K562 (cell line): ENCODE measurements at regions not wholly inside any gene's neighbourhood (a gene's known extent, or its start where the extent isn't known, plus 50 kb on each side); places are given as distances from the start of the nearest gene placed in this dataset.

Experiments
- BHLHE40 ChIP-seq: IDR thresholded peaks from 2 replicates; pipeline ENCODE4 v1.6.1; 2011; ENCODE audit warnings: low read length, improper control_type of control experiment
- FOXK1 ChIP-seq: sonication (generic); formaldehyde crosslinking; IDR thresholded peaks from 2 replicates; pipeline ENCODE4 v1.8.0; 2022; ENCODE audit warnings: missing genetic modification reagents, mild to moderate bottlenecking, borderline replicate concordance
- MEF2A ChIP-seq: IDR thresholded peaks from 2 replicates; pipeline ENCODE4 v1.6.1; 2011; ENCODE audit warnings: low read depth, mild to moderate bottlenecking, low read length, moderate library complexity; ENCODE audit not compliant: control insufficient read depth
- NR3C1 ChIP-seq: sonication (generic); formaldehyde crosslinking; IDR thresholded peaks from 2 replicates; pipeline ENCODE4 v1.8.1; 2022; ENCODE audit warnings: missing genetic modification reagents
- RNF2 ChIP-seq: sonication (generic); IDR thresholded peaks from 2 replicates; pipeline ENCODE4 v1.6.1; 2016
- ZNF449 ChIP-seq: fragments of 250-450 bp; sonication (Bioruptor Pico); IDR thresholded peaks from 2 replicates; pipeline ENCODE4 v1.8.0; 2022; ENCODE audit warnings: moderate library complexity, mild to moderate bottlenecking, inconsistent platforms
- TF ChIP-seq, protein P1 (sequence below), 3 experiments: fragments of 200-800 bp in 1 of 3; sonication (Bioruptor generic) in 1 of 3; sonication (generic) in 1 of 3; formaldehyde crosslinking in 1 of 3; IDR thresholded peaks; 2 replicates each; pipeline versions ENCODE4 v1.6.1 to v1.8.0; 2016 to 2022; ENCODE audit warnings: mild to moderate bottlenecking in 2 of 3, missing compliant biosample characterization in 2 of 3, missing genetic modification characterization in 2 of 3, missing genetic modification reagents in 1 of 3
- TF ChIP-seq, protein P2 (sequence below): fragments of 450-650 bp; formaldehyde crosslinking; IDR thresholded peaks from 2 replicates; pipeline ENCODE4 v1.4.0; 2020; ENCODE audit warnings: mild to moderate bottlenecking, moderate library complexity

DNA sequence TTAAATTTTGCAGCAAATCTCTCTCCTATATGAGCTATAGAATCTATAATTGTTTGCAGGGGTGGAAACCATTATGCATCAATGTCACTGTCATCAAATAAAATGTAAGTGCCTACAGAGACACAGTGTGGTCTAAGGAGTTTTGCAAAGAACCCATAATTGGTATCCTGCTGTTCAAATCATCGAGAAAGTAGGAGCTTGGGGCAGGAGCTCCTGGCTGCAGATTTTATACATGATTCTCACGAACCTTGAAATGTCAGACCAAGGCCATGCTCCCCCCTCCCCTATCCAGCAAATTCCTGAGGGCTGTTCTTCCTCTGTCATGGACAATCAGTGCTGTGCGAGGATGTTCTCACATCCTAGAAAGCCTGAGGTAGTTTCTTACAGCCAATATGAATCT, 119.5 kb upstream of the CYRIA start:
- TF ChIP-seq BHLHE40 (no peak), RNF2 (no peak), MEF2A (no peak), NR3C1 (CRISPR knock-in tag) (no peak), ZNF449 (CRISPR knock-in tag) (no peak), FOXK1 (no peak)
- TF ChIP-seq, protein P1, sequence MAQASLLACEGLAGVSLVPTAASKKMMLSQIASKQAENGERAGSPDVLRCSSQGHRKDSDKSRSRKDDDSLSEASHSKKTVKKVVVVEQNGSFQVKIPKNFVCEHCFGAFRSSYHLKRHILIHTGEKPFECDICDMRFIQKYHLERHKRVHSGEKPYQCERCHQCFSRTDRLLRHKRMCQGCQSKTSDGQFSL (CRISPR knock-in tag; IDR thresholded peaks at IDR 0.05), result no peak
- TF ChIP-seq, protein P1 (tag; IDR thresholded peaks at IDR 0.05), result no peak
- TF ChIP-seq, protein P2, sequence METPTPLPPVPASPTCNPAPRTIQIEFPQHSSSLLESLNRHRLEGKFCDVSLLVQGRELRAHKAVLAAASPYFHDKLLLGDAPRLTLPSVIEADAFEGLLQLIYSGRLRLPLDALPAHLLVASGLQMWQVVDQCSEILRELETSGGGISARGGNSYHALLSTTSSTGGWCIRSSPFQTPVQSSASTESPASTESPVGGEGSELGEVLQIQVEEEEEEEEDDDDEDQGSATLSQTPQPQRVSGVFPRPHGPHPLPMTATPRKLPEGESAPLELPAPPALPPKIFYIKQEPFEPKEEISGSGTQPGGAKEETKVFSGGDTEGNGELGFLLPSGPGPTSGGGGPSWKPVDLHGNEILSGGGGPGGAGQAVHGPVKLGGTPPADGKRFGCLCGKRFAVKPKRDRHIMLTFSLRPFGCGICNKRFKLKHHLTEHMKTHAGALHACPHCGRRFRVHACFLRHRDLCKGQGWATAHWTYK (CRISPR knock-in tag), result no peak
